GM12891 (cell line): ENCODE measurements at regions not wholly inside any gene's neighbourhood (a gene's known extent, or its start where the extent isn't known, plus 50 kb on each side); places are given as distances from the start of the nearest gene placed in this dataset.

Experiments used
- POLR2A ChIP-seq: IDR thresholded peaks from 2 replicates; pipeline ENCODE4 v1.6.1; 2011; ENCODE audit warnings: low read depth, low read length, control low read depth
- TAF1 ChIP-seq: IDR thresholded peaks from 2 replicates; pipeline ENCODE4 v1.6.1; 2011; ENCODE audit warnings: low read depth, low read length, control low read depth

GRCh38 chr13:111648885-111649284, 328.4 kb downstream of the TEX29 start:
- TF ChIP-seq POLR2A, result no peak
- TF ChIP-seq TAF1, result no peak
